ENCODE measurements at regions not wholly inside any gene's neighbourhood (a gene's known extent, or its start where the extent isn't known, plus 50 kb on each side); places are given as distances from the start of the nearest gene placed in this dataset.

GRCh38 chr5:152844713-152845112, 439.6 kb upstream of the NMUR2 start:
- H3K27ac ChIP-seq: no peak overlapping the region
- TF ChIP-seq CTCF (conservative IDR thresholded peaks at IDR 0.05): no peak
- no peak for TF ChIP-seq ZFX (IDR thresholded peaks at IDR 0.05)

DNA sequence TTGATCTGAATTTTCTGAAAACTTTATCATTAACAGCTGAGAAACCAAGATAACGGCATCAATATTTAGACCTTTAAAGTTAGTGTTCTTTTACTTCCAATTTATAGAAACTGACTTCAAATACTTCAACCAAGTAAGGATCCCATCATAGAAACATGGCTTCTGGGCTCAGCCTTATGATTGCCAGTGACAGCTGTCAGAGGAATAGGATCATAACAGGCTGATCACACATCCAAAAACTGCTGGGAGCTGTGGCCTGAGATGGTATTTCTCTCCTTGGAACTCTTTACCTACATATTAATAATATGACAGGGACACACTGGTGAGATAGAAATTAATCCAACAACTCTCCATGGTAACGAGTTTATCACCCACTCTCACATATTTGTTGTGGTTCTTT, 448.3 kb upstream of the NMUR2 start:
- TF ChIP-seq ZFX (IDR thresholded peaks at IDR 0.05) (no peak), CTCF (conservative IDR thresholded peaks at IDR 0.05) (no peak)
- H3K27ac ChIP-seq: no peak overlapping the region

- no peak overlapping the region for H3K27ac ChIP-seq
- TF ChIP-seq ZFX (IDR thresholded peaks at IDR 0.05) (no peak), CTCF (conservative IDR thresholded peaks at IDR 0.05) (no peak)
Measured at GRCh38 chr5:152855441-152855840, 450.4 kb upstream of the NMUR2 start.

DNA sequence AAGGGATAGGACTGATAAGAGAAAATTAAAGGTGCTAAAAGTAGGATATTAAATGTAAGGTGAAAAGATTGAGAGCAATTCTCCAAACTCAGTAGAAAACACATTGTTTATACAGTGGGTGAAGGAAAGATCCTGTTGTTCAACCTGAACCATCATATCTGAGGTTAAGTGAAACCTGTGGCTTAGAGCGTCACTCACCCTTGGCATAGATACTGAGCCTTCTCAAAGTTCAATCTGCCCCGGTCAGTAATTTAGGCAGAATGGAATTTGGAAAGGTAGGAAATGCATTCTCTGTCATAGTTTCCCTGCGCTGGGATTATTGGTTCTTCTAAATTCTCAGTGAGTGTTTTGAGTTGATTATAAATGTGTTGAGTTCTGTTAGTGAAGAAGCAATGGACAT, 456.2 kb upstream of the NMUR2 start:
- no peak overlapping the region for H3K27ac ChIP-seq
- TF ChIP-seq CTCF (conservative IDR thresholded peaks at IDR 0.05) (no peak), ZFX (IDR thresholded peaks at IDR 0.05) (no peak)

DNA sequence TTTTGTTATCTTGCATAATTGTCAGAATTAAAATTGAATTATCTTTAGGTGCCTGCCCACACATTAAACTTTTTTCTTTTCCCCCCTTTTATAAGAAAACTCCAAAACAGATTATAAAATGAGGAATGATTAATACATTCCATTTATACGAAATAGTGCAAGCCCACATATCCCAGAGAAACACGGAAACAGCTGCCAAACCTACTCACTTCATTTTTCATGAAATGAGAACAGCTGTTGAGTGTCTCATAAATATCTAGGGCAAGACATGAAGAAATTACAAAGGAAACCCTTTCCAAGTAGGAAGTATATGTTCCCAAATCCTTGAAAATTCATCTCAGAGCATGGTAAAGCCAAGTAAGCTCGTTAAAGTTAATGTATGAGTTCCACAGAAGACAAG, 459.4 kb upstream of the NMUR2 start:
- TF ChIP-seq CTCF (conservative IDR thresholded peaks at IDR 0.05): no peak
- no peak for TF ChIP-seq ZFX (IDR thresholded peaks at IDR 0.05)
- no peak overlapping the region for H3K27ac ChIP-seq

DNA sequence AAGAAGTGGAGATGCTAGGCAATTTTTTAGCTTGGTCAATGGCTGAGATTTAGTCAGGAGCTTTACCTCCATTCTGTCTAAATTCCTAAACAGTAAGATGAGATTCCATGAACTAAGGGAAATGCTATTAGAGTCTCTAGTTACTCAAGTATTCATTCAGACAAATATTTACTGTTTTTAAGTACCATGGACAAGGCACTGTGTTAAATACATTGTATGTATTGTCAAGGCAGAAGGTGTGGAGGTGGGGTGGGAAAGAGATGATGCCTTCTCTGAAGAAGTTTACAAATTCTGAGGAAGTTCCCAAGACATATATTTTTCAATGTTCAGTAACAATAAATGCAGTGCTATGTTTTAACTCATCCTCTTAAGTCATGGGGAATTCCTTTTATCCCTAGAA, 459.9 kb upstream of the NMUR2 start:
- no peak for TF ChIP-seq CTCF (conservative IDR thresholded peaks at IDR 0.05)
- no peak for TF ChIP-seq ZFX (IDR thresholded peaks at IDR 0.05)
- H3K27ac ChIP-seq: no peak overlapping the region

DNA sequence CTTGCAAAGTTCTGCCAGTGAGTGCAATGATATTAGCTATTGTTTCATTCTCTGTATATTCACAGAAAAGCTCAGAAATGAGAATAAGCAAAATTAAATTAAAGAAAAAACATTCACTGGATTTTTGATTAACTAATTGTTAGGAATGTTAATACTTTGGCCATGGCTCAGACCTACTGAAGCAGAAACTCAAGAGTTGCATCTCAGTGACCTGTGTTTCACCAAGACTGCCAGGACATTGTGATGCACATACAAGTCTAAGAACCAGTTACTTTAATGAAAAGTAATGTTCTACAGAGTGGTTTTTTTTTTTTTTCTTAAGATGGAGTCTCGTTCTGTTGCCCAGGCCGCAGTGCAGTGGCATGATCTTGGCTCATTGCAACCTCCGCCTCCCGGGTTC, 464.9 kb upstream of the NMUR2 start:
- no peak for TF ChIP-seq CTCF (conservative IDR thresholded peaks at IDR 0.05)
- TF ChIP-seq ZFX (IDR thresholded peaks at IDR 0.05): no peak

More for the DNA sequence above, 464.9 kb upstream of the NMUR2 start:
- H3K27ac ChIP-seq: no peak overlapping the region

Measured in C4-2B (cell line).